GM19372 (cell line): ENCODE measurements at regions not wholly inside any gene's neighbourhood (a gene's known extent, or its start where the extent isn't known, plus 50 kb on each side); places are given as distances from the start of the nearest gene placed in this dataset.

Source experiments
- ATAC-seq: cut with Tn5 transposase; IDR thresholded peaks from one replicate; pipeline ENCODE4 v1.9.1; 2021; ENCODE audit warnings: mild to moderate bottlenecking, low read depth, moderate library complexity; ENCODE audit not compliant: unreplicated experiment

- ATAC-seq: no peak
Observed at GRCh38 chr1:239858529-239858928, 233.2 kb upstream of the FMN2 start.

- ATAC-seq: no peak
Observed at GRCh38 chr1:239861985-239862384, 229.7 kb upstream of the FMN2 start.

DNA sequence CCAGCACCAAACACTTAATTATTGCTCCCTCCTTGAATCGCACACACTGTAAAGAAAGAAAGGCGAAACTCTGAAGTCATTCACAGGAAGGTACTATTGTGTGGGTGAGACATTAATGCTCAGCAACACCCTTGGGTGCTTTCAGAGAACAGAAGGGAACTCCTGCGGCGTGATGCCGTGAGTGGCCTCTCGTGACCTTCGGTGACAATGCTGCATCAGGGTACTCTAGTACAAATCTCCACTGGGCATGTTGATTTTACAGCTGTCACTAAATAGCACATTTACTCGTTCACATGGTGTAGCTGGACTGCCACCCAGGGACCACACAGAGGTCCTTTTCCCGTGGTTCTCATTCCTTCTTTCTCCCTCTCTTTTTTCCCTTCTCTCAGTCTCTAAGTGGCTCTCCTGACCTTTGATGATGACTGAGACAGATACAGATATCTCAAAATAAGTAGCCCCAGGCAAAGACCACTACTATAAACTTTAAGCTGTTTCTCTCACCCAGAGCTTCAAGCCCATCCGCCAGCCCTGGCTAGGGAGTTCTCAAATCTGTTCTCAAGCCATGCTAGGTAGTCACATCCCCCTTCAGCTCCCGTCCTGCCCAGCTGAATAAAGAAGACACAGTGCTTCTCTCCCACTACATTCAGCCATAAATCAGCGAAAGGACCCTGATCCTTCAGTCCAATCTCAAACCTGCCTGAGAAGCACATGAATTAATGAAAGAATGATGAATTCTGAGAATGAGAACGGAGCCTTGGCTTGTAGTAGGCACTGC, 223.4 kb upstream of the FMN2 start:
- no peak for ATAC-seq

DNA sequence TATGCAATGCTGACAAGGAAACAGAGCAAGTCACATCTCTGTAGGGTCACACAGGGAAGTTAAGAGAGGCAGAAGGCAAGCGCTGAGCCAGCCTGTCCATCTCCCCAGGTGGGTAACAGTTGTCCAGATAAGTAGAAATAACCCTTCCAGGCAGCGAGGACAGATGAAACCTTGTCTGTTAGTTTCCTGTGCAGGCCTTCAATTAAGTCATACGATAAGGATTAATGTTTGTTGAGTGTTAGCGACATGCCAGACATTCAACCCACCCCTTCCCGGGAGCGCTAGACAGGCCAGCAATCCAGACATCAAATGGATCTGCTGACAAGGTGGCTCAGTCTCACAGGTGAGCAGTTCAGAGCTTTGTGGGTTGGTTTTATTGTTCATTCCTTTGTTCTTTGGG, 221.5 kb upstream of the FMN2 start:
- ATAC-seq: no peak

GRCh38 chr1:239872626-239873025, 219.1 kb upstream of the FMN2 start:
- ATAC-seq: no peak

DNA sequence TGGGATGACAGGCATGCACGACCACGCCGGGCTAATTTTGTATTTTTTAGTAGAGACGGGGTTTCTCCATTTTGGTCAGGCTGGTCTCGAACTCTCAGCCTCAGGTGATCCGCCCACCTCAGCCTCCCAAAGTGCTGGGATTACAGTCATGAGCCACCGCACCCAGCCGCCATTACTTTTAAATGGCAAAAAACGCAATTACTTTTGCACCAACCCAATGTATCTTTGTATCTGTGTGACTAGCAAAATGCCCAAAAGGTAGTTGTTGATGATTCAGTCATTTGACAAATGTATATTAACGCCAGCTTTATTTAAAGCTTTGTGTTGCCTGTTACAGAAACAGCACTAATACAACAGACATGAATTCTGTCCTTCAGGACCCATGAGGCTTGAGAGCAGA, 216.9 kb upstream of the FMN2 start:
- ATAC-seq: no peak

DNA sequence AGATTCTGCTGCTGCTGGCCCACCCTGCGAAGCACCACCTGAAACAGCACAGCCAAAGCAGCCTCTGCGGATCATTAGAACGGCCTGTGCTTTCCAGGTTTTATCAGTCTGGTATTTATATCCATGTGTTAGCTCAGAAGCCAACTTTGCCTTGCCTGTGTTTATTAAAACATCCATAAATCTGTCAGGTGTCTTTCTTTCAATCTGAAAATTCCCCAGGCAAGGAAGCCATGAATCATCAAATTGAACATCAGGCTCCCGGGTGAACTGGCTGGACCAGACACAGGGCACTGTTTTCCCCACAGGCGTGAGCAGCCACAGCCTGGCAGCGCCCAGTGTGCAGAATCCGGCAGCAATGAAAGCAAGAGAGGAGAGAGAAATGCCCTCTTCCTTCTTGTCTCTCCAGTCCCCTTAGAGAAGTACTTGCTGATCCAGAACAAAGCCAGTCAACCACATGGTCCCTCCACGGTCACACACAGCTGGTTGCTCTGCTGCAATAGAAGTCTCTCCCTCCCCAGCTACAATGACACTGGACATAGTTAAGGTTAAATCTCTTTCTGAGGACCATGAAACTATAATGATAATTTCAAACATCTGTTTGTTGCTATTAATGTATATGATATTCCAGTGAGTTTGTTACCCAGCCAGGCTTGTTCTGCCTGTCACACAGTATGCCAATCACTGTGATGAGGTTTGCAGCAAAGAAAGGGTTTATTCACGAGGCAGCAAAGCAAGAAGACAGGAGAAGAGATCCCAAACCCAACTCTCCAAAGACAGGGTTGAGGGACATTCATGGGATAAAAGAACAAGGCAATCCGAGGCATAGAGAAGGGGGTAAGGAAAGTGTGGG, 212.1 kb upstream of the FMN2 start:
- ATAC-seq: no peak

- no peak for ATAC-seq
Observed at GRCh38 chr1:239882967-239883366, 208.7 kb upstream of the FMN2 start.

- ATAC-seq: no peak
Observed at GRCh38 chr1:239884796-239885195, 206.9 kb upstream of the FMN2 start.

- ATAC-seq: no peak
Observed at GRCh38 chr1:239886266-239886665, 205.4 kb upstream of the FMN2 start.

DNA sequence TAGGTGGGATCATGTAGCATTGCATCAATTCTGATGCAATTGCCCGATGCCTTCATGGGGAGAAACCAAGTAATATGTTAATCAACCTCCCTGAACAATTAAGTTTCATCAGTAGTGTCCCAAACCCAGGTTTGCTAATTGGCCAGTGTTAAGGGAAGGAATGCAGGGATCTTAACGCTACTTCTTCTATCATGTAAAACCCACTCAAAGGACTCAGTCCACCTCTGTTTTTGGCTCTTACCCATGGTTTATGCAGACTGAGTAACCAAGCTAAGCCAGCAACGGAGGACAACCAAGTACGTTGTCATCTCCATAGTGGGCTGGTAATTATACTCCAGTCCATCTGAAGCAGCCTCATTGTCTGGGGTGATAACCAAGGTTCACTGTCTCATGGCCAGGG, 203.0 kb upstream of the FMN2 start:
- no peak for ATAC-seq

- no peak for ATAC-seq
Observed at GRCh38 chr1:239891621-239892358, 199.9 kb upstream of the FMN2 start.

GRCh38 chr1:239892602-239893001, 199.1 kb upstream of the FMN2 start:
- ATAC-seq: no peak

GRCh38 chr1:239893127-239893731, 198.5 kb upstream of the FMN2 start:
- no peak for ATAC-seq

DNA sequence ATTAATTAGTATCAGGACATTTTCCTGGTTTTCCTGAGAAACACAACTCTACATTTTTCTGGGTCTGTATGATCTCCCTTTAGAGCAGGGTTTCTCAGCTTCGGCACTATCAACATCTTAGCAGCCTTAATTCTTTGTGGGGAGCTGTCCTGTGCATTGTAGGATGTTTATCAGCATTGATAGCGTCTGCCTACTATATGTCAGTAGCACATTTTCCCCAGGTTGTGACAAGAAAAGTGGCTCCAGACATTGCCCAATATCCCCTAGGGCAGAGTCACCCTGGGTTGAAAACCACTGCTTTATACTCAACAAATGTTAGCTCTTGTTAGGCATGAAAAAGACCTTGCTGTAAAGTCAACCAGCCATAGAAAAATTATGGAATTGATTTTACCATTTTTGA, 195.1 kb upstream of the FMN2 start:
- ATAC-seq: no peak

DNA sequence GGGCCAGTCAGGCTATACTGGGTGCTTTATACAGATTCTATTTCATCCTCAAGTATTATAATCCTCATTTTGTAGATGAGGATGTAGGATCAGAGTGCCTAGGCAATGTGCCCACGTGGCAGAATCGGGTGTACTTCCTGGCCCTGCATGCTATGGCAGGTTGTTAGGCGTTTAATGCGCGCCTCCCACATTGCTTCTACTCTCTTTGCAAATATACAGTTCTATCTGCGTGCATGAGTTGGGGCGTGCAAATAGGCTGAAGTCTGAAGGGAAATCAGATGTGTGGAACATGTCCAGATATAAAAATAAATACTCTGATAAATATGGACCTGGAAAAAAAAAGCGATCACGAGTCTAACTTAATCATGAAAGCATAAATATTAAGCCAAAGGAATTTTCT, 194.7 kb upstream of the FMN2 start:
- no peak for ATAC-seq

DNA sequence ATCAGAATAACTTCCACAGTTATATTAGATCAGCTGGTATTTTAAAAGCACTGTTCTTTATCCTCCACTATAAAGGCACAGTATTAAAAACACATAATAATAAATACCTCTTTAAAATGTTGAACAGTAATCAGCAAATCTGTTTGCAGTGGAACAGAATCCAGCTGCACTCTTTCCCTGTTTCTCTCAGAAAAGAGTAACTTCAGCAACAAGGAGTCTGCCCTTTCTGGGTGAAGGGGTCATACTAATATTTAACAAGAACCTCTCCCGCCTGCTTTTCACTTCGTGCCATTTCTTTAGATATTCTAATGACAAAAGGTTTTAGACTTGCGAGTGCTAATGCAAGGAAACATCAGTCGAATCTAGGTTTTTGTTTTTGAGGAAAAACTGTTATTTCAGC, 194.2 kb upstream of the FMN2 start:
- ATAC-seq: no peak

DNA sequence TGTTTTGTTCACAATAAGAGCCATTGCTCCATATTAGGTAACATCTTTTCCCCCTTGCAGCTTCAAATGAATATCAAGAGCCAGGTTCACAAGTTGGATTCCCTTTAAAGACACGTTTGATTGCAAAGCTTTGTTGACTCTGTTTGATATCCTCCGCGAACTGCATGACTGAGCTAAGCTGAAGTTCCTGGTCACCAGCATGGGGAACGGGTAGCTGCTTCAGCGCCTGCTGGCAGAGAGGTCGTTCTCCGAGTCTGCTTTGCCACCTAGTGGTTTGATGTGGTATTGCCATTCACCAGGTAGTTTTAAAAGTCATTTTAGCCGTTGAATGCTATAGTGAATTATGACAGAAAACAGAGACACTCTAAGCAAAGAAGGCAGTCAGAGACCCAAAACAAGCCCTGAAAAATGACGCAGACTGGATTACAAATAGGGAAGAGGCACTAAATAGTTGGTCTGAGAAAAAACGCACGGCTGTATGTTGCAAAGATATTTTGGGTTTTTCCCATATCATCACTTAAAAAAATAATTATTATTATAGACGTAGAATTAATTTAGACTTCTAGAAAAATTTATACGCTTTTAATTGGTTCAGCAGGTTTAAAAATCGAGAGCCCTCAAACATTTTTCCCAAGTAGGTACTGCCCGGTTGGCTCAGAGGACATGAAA, 193.5 kb upstream of the FMN2 start:
- ATAC-seq: peak; percentile 91

- ATAC-seq: no peak
Observed at GRCh38 chr1:239899747-239900146, 191.9 kb upstream of the FMN2 start.

DNA sequence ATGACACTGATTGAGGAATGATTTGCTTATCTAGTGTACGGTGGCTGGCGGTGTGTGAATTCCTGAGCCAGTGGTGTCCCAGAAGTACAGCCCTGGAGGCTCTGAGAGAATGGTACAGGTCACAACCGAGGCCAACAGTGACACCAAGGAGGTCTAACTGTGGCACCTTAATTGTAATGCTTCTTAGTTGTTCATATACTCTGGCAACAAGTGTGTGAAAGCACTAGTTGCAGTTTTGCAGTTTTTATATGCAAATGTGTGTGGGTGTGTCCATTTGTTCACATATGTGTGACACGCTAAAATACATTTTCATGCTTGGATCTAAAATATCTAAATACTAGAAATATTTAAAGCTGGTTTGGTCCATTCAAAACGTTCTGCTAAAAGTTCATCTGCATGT, 185.3 kb upstream of the FMN2 start:
- ATAC-seq: no peak
